ENCODE measurements at regions not wholly inside any gene's neighbourhood (a gene's known extent, or its start where the extent isn't known, plus 50 kb on each side); places are given as distances from the start of the nearest gene placed in this dataset.

DNA sequence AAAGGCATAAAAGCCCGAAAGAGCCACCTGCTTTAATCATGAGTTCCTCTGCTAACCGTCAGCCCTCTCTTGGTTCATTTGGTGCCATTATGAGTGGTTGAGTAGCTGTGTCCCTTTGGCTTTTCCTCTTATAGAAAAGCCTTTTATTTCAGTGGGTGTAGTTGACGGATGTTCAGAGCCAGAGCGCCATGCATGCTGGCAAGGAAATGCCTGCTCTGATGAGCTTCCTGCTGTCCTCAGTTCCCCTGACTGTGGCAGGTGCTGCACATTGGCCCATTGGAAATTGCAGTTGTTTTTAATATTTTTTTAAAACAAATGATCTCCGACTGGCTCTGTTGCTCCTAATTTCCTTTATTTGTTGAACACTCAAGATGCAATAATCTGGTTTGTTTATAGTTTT lies 77.3 kb upstream of the LIMCH1 start:
- H3K27me3 ChIP-seq (ENCODE audit: control insufficient read depth in 3 of 3, insufficient read depth in 3 of 3, low read length in 2 of 3) = no peaks in the 10 kb centered on the region
- no peak overlapping the region for H3K27ac ChIP-seq (ENCODE audit: low read depth in 1 of 2, low read length in 1 of 2)
- no peak overlapping the region for H3K9ac ChIP-seq (ENCODE audit: insufficient read depth in 1 of 2, low read length in 2 of 2)
- H3K36me3 ChIP-seq (ENCODE audit: control insufficient read depth in 4 of 4, insufficient read depth in 4 of 4, low read length in 4 of 4) = peaks cover 0 to 2% (median 0%) of the 10 kb centered on the region in 4 donors
- H3K9me3 ChIP-seq (ENCODE audit: control insufficient read depth in 4 of 4, insufficient read depth in 3 of 4, low read length in 3 of 4) = no peaks in the 10 kb centered on the region
- no peak for DNase-seq
- TF ChIP-seq, protein P1, sequence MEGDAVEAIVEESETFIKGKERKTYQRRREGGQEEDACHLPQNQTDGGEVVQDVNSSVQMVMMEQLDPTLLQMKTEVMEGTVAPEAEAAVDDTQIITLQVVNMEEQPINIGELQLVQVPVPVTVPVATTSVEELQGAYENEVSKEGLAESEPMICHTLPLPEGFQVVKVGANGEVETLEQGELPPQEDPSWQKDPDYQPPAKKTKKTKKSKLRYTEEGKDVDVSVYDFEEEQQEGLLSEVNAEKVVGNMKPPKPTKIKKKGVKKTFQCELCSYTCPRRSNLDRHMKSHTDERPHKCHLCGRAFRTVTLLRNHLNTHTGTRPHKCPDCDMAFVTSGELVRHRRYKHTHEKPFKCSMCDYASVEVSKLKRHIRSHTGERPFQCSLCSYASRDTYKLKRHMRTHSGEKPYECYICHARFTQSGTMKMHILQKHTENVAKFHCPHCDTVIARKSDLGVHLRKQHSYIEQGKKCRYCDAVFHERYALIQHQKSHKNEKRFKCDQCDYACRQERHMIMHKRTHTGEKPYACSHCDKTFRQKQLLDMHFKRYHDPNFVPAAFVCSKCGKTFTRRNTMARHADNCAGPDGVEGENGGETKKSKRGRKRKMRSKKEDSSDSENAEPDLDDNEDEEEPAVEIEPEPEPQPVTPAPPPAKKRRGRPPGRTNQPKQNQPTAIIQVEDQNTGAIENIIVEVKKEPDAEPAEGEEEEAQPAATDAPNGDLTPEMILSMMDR (IDR thresholded peaks at IDR 0.05; ENCODE audit: control extremely low read depth, extremely low read depth) = no peak
- WGBS, 2 donors = 69 to 75% methylated on average over 5 of the region's 5 CpGs
- H3K4me1 ChIP-seq (ENCODE audit: control insufficient read depth in 5 of 5, insufficient read depth in 5 of 5, low read length in 5 of 5) = peaks cover 9 to 21% (median 14%) of the 10 kb centered on the region in 5 donors
- ATAC-seq (ENCODE audit: insufficient read depth, low FRiP score) = no peak
- H3K4me3 ChIP-seq = no peak overlapping the region

DNA sequence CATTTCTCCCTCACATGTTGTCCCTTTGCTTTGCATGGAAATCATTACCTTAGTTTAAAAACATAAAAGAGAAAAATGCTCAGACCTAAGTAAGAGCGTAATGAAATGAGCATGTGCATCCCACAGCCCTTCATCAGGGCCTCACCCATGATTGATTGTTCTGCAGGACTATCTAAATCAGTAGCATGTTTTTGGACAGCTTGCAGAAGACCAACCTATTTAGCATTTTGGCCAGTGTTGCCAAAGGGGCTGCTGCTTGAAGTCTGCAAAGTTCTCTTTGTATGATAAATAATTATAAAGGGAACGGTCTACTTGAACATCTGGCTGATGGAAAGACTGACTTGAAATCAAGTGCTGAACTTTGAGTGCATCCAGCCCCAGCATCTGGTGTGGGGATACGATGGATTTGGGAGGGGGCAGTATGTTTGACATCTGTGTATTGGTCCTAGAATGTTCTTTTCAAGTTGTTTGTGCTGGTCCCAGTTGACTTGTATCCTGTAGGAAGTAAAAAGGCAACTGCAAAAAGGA lies 76.1 kb upstream of the LIMCH1 start:
- Histone ChIP-seq H3K9me3 (ENCODE audit: control insufficient read depth in 4 of 4, insufficient read depth in 3 of 4, low read length in 3 of 4) (no peaks in the 10 kb centered on the region), H3K4me3 (no peak overlapping the region), H3K27me3 (ENCODE audit: control insufficient read depth in 3 of 3, insufficient read depth in 3 of 3, low read length in 2 of 3) (no peaks in the 10 kb centered on the region), H3K9ac (ENCODE audit: insufficient read depth in 1 of 2, low read length in 2 of 2) (no peak overlapping the region), H3K4me1 (ENCODE audit: control insufficient read depth in 5 of 5, insufficient read depth in 5 of 5, low read length in 5 of 5) (peaks cover 2 to 9% (median 9%) of the 10 kb centered on the region in 5 donors), H3K36me3 (ENCODE audit: control insufficient read depth in 4 of 4, insufficient read depth in 4 of 4, low read length in 4 of 4) (peaks cover 0 to 2% (median 0%) of the 10 kb centered on the region in 4 donors), H3K27ac (ENCODE audit: low read depth in 1 of 2, low read length in 1 of 2) (no peak overlapping the region)
- WGBS, 2 donors = 51 to 76% methylated on average over 3 of the region's 3 CpGs
- DNase-seq (no peak), ATAC-seq (ENCODE audit: insufficient read depth, low FRiP score) (no peak)
- TF ChIP-seq, protein P1 (IDR thresholded peaks at IDR 0.05; ENCODE audit: control extremely low read depth, extremely low read depth) = no peak

DNA sequence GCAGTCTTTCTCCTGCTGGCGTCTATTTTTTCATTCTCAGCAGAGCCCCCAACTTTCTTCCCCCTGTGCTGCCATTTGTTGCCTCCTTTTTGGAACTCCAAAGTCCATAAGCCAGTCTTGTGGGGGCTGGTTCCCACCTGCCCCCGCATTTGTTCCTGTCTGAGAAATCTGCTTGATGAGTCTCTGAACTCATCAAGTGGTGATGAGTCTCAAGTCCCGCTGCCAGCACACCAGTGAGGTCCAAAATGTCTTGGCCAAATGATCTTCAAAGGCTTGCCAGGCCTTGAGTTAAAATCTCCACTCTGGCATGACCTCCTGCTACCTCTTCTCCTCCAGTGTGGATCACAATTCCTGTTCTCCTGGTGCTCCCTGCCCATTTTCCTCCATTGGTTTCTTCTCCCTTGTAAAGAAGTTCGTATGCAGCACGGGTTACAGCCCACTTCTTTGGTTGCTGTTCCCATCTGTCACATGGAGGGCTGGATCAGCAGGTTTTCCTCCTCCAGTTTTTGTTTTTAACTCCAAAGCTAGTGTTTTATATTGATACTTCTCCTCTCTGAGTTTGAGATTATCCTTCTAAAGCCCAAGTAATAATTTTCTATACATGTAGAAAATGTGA lies 72.7 kb upstream of the LIMCH1 start:
- Histone ChIP-seq H3K27ac (ENCODE audit: low read depth in 1 of 2, low read length in 1 of 2) (no peak overlapping the region), H3K4me1 (ENCODE audit: control insufficient read depth in 5 of 5, insufficient read depth in 5 of 5, low read length in 5 of 5) (peaks cover 0 to 15% (median 5%) of the 10 kb centered on the region in 5 donors), H3K27me3 (ENCODE audit: control insufficient read depth in 3 of 3, insufficient read depth in 3 of 3, low read length in 2 of 3) (no peaks in the 10 kb centered on the region), H3K4me3 (no peak overlapping the region), H3K9me3 (ENCODE audit: control insufficient read depth in 4 of 4, insufficient read depth in 3 of 4, low read length in 3 of 4) (no peaks in the 10 kb centered on the region), H3K36me3 (ENCODE audit: control insufficient read depth in 4 of 4, insufficient read depth in 4 of 4, low read length in 4 of 4) (no peaks in the 10 kb centered on the region), H3K9ac (ENCODE audit: insufficient read depth in 1 of 2, low read length in 2 of 2) (no peak overlapping the region)
- TF ChIP-seq, protein P1 (IDR thresholded peaks at IDR 0.05; ENCODE audit: control extremely low read depth, extremely low read depth) = no peak
- WGBS, 2 donors = 88 to 90% methylated on average over 5 of the region's 5 CpGs
- DNase-seq (no peak), ATAC-seq (ENCODE audit: insufficient read depth, low FRiP score) (no peak)
